ENCODE measurements at regions not wholly inside any gene's neighbourhood (a gene's known extent, or its start where the extent isn't known, plus 50 kb on each side); places are given as distances from the start of the nearest gene placed in this dataset.

GRCh38 chr4:153034681-153035080, 98.6 kb downstream of the FHDC1 start:
- ATAC-seq: no peak
- DNase-seq (ENCODE audit: low spot score): no peak

GRCh38 chr4:153036931-153037482, 100.9 kb downstream of the FHDC1 start:
- no peak for DNase-seq (ENCODE audit: low spot score)
- ATAC-seq: no peak

- no peak for DNase-seq (ENCODE audit: low spot score)
- peak; percentile 52 for ATAC-seq
Observed at GRCh38 chr4:153038623-153039311, 102.6 kb downstream of the FHDC1 start.

GRCh38 chr4:153039542-153040185, 103.5 kb downstream of the FHDC1 start:
- DNase-seq (ENCODE audit: low spot score): no peak
- no peak for ATAC-seq

GRCh38 chr4:153040677-153041076, 104.6 kb downstream of the FHDC1 start:
- DNase-seq (ENCODE audit: low spot score): no peak
- ATAC-seq: no peak

- DNase-seq (ENCODE audit: low spot score): no peak
- ATAC-seq: no peak
Observed at GRCh38 chr4:153044036-153044435, 107.9 kb downstream of the FHDC1 start.

- ATAC-seq (no peak), DNase-seq (ENCODE audit: low spot score) (no peak)
Observed at GRCh38 chr4:153045111-153045982, 109.2 kb downstream of the FHDC1 start.

- DNase-seq (ENCODE audit: low spot score) (no peak), ATAC-seq (no peak)
Observed at GRCh38 chr4:153058671-153059060, 122.5 kb downstream of the FHDC1 start.

GRCh38 chr4:153060196-153060595, 124.1 kb downstream of the FHDC1 start:
- DNase-seq (ENCODE audit: low spot score) (no peak), ATAC-seq (no peak)

GRCh38 chr4:153061971-153062370, 125.8 kb downstream of the FHDC1 start:
- ATAC-seq (no peak), DNase-seq (ENCODE audit: low spot score) (no peak)

- DNase-seq (ENCODE audit: low spot score): no peak
- no peak for ATAC-seq
Observed at GRCh38 chr4:153062652-153063168, 126.6 kb downstream of the FHDC1 start.

- ATAC-seq: no peak
- no peak for DNase-seq (ENCODE audit: low spot score)
Observed at GRCh38 chr4:153063490-153063889, 127.4 kb downstream of the FHDC1 start.

GRCh38 chr4:153064571-153064970, 128.4 kb downstream of the FHDC1 start:
- ATAC-seq: no peak
- no peak for DNase-seq (ENCODE audit: low spot score)

GRCh38 chr4:153065276-153065675, 129.2 kb downstream of the FHDC1 start:
- no peak for ATAC-seq
- no peak for DNase-seq (ENCODE audit: low spot score)

GRCh38 chr4:153067376-153067775, 131.3 kb downstream of the FHDC1 start:
- DNase-seq (ENCODE audit: low spot score) (no peak), ATAC-seq (no peak)

- ATAC-seq: no peak
Observed at GRCh38 chr4:153068751-153069150, 132.6 kb downstream of the FHDC1 start.

GRCh38 chr4:153071958-153072598, 132.2 kb upstream of the TRIM2 start:
- DNase-seq (ENCODE audit: low spot score) (no peak), ATAC-seq (no peak)

More at GRCh38 chr4:153068751-153069150, 132.6 kb downstream of the FHDC1 start:
- no peak for DNase-seq (ENCODE audit: low spot score)

GRCh38 chr4:153072661-153073060, 131.6 kb upstream of the TRIM2 start:
- ATAC-seq (no peak), DNase-seq (ENCODE audit: low spot score) (no peak)

GRCh38 chr4:153074486-153074885, 129.8 kb upstream of the TRIM2 start:
- no peak for DNase-seq (ENCODE audit: low spot score)
- ATAC-seq: no peak

GRCh38 chr4:153074936-153075630, 129.2 kb upstream of the TRIM2 start:
- DNase-seq (ENCODE audit: low spot score) (no peak), ATAC-seq (no peak)

Data from left lobe of liver (tissue), 2 donors.